ENCODE measurements at regions not wholly inside any gene's neighbourhood (a gene's known extent, or its start where the extent isn't known, plus 50 kb on each side); places are given as distances from the start of the nearest gene placed in this dataset.

GRCh38 chr10:126734015-126734414 is 63.5 kb upstream of the C10orf90 start:
- H3K4me3 ChIP-seq (ENCODE audit: low read depth, low read length) = no peak overlapping the region
- TF ChIP-seq CTCF (IDR thresholded peaks at IDR 0.05; ENCODE audit: low read depth, low read length, missing control alignments) = no peak
- no peak for DNase-seq (ENCODE audit: low read depth)

GRCh38 chr10:126734967-126735366 is 64.5 kb upstream of the C10orf90 start:
- no peak overlapping the region for H3K4me3 ChIP-seq (ENCODE audit: low read depth, low read length)
- TF ChIP-seq CTCF (IDR thresholded peaks at IDR 0.05; ENCODE audit: low read depth, low read length, missing control alignments) = no peak
- no peak for DNase-seq (ENCODE audit: low read depth)

- DNase-seq (ENCODE audit: low read depth) = no peak
- no peak for TF ChIP-seq CTCF (IDR thresholded peaks at IDR 0.05; ENCODE audit: low read depth, low read length, missing control alignments)
Measured at GRCh38 chr10:126736142-126736541, 65.6 kb upstream of the C10orf90 start.

GRCh38 chr10:126736727-126737126 is 66.2 kb upstream of the C10orf90 start:
- no peak for DNase-seq (ENCODE audit: low read depth)
- no peak overlapping the region for H3K4me3 ChIP-seq (ENCODE audit: low read depth, low read length)
- no peak for TF ChIP-seq CTCF (IDR thresholded peaks at IDR 0.05; ENCODE audit: low read depth, low read length, missing control alignments)

More at GRCh38 chr10:126736142-126736541, 65.6 kb upstream of the C10orf90 start:
- H3K4me3 ChIP-seq (ENCODE audit: low read depth, low read length) = no peak overlapping the region

- TF ChIP-seq CTCF (IDR thresholded peaks at IDR 0.05; ENCODE audit: low read depth, low read length, missing control alignments) = no peak
- no peak for DNase-seq (ENCODE audit: low read depth)
- no peak overlapping the region for H3K4me3 ChIP-seq (ENCODE audit: low read depth, low read length)
Measured at GRCh38 chr10:126738001-126738400, 67.5 kb upstream of the C10orf90 start.

GRCh38 chr10:126744571-126744970 is 74.1 kb upstream of the C10orf90 start:
- H3K4me3 ChIP-seq (ENCODE audit: low read depth, low read length) = no peak overlapping the region
- DNase-seq (ENCODE audit: low read depth) = no peak
- TF ChIP-seq CTCF (IDR thresholded peaks at IDR 0.05; ENCODE audit: low read depth, low read length, missing control alignments) = no peak

- H3K4me3 ChIP-seq (ENCODE audit: low read depth, low read length) = no peak overlapping the region
- no peak for DNase-seq (ENCODE audit: low read depth)
- peak; percentile 56 for TF ChIP-seq CTCF (IDR thresholded peaks at IDR 0.05; ENCODE audit: low read depth, low read length, missing control alignments)
Measured at GRCh38 chr10:126749015-126749655, 78.6 kb upstream of the C10orf90 start.
